ENCODE measurements at regions not wholly inside any gene's neighbourhood (a gene's known extent, or its start where the extent isn't known, plus 50 kb on each side); places are given as distances from the start of the nearest gene placed in this dataset.
A peak's percentile ranks its signal among the peaks of the same experiment; 100 is the strongest.

DNA sequence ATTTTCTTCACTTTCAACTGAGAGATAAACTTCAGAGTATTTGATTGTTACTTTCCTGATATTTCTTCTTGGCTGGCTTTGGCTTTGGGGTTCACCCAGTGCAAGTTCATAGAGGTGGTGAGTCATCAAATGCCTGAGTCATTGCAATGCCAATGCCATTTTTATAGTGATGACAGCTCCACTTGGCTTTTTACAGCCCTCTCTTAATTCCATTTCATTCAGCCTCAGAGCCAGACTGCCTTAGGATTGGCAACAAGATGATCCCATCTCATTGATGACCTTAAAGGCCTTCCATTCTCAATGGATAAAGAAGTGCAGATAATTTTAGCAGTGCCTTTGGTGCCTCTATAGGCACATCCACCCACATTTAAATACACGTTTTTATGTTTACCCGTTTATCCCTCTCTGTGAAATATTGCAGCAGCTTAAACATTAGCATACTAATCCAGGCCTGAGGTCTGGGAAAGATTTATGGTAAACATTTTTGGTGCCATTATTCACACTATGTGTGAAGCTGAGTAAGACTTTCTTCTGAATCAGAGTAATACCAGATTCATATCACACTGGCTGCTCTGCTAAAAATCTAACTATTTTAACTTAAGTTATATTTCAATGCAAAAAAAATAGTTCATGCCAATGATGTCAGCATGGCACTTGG is 88.9 kb upstream of the TYRP1 start:
- Histone ChIP-seq H4K20me1 (ENCODE audit: insufficient read depth) (no peaks in the 10 kb centered on the region), H3K4me2 (no peak overlapping the region), H3K36me3 (ENCODE audit: low read depth) (no peaks in the 10 kb centered on the region), H3K9me2 (ENCODE audit: insufficient read depth) (no peaks in the 10 kb centered on the region), H3F3A (ENCODE audit: insufficient read depth, low read depth) (no peaks in the 10 kb centered on the region), H3K27ac (no peak overlapping the region), H3K4me3 (no peak overlapping the region), H3K27me3 (ENCODE audit: insufficient read depth, low read depth) (no peaks in the 10 kb centered on the region), H2AFZ (no peak overlapping the region), H3K4me1 (replicated peaks; ENCODE audit: insufficient read depth) (no peaks in the 10 kb centered on the region), H3K9me3 (ENCODE audit: insufficient read depth, low read depth) (no peaks in the 10 kb centered on the region), H3K79me2 (ENCODE audit: low read depth) (no peaks in the 10 kb centered on the region)
- CTCF ChIA-PET: no interaction called here
- intact Hi-C loops (cut with micrococcal nuclease; ENCODE audit: unreplicated experiment): no loop called here
- no peak for TF ChIP-seq EZH2 (IDR thresholded peaks at IDR 0.05; ENCODE audit: low read depth)
- TF ChIP-seq CTCF (conservative IDR thresholded peaks at IDR 0.05): no peak
- peak in 1 of 2 experiments; percentile 1 for DNase-seq
- POLR2A ChIA-PET (ENCODE audit: unreplicated experiment): no interaction called here
- no TSS peak for BruUV-seq (replicated peaks)

DNA sequence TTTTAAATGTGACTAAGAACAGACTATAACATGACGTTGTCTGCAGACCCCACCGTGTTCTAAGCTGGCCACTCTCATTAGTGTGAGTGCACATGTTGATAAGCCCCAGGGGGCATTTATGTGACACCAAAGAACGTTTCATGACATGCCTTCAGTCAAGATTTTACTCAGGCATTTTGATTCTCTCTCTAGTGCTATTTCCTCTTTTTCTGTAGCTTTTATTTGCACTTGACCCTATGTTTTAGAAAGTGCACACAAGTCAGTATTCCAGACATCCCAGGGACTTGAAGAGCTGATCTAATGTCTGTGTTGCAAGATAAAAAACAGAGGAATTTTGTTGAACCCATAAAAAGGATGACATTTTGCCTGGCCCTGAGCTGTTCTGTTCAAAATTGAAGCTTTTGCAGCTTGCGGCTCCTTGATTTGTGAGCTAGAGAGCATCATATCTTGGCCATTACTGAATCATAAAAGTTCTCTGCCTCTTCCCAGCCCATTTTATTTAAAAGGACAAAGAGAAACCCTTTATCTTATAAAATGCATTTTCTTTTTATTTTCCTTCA is 80.9 kb upstream of the TYRP1 start:
- no peaks in the 10 kb centered on the region for H3F3A ChIP-seq (ENCODE audit: insufficient read depth, low read depth)
- TF ChIP-seq EZH2 (IDR thresholded peaks at IDR 0.05; ENCODE audit: low read depth) (no peak), CTCF (conservative IDR thresholded peaks at IDR 0.05) (no peak)
- no peaks in the 10 kb centered on the region for H3K9me3 ChIP-seq (ENCODE audit: insufficient read depth, low read depth)
- H3K4me3 ChIP-seq: no peak overlapping the region
- no peaks in the 10 kb centered on the region for H3K4me1 ChIP-seq (replicated peaks; ENCODE audit: insufficient read depth)
- intact Hi-C loops (cut with micrococcal nuclease; ENCODE audit: unreplicated experiment): no loop called here
- H4K20me1 ChIP-seq (ENCODE audit: insufficient read depth): no peaks in the 10 kb centered on the region
- no peaks in the 10 kb centered on the region for H3K27me3 ChIP-seq (ENCODE audit: insufficient read depth, low read depth)
- no TSS peak for BruUV-seq (replicated peaks)
- POLR2A ChIA-PET (ENCODE audit: unreplicated experiment): no interaction called here
- CTCF ChIA-PET: no interaction called here
- H3K79me2 ChIP-seq (ENCODE audit: low read depth): no peaks in the 10 kb centered on the region
- no peak overlapping the region for H3K4me2 ChIP-seq
- H3K27ac ChIP-seq: no peak overlapping the region
- no peaks in the 10 kb centered on the region for H3K36me3 ChIP-seq (ENCODE audit: low read depth)
- no peaks in the 10 kb centered on the region for H3K9me2 ChIP-seq (ENCODE audit: insufficient read depth)
- DNase-seq: no peak
- no peak overlapping the region for H2AFZ ChIP-seq

- H4K20me1 ChIP-seq (ENCODE audit: insufficient read depth): no peaks in the 10 kb centered on the region
- H3K9me2 ChIP-seq (ENCODE audit: insufficient read depth): no peaks in the 10 kb centered on the region
- TF ChIP-seq EZH2 (IDR thresholded peaks at IDR 0.05; ENCODE audit: low read depth) (no peak), CTCF (conservative IDR thresholded peaks at IDR 0.05) (no peak)
- H3K27me3 ChIP-seq (ENCODE audit: insufficient read depth, low read depth): no peaks in the 10 kb centered on the region
- H2AFZ ChIP-seq: no peak overlapping the region
- H3K27ac ChIP-seq: no peak overlapping the region
- H3F3A ChIP-seq (ENCODE audit: insufficient read depth, low read depth): no peaks in the 10 kb centered on the region
- no peak for DNase-seq
- BruUV-seq (replicated peaks): no TSS peak
- ChIA-PET CTCF (no interaction called here), POLR2A (ENCODE audit: unreplicated experiment) (no interaction called here)
- H3K4me2 ChIP-seq: no peak overlapping the region
- H3K9me3 ChIP-seq (ENCODE audit: insufficient read depth, low read depth): no peaks in the 10 kb centered on the region
- no peak overlapping the region for H3K4me3 ChIP-seq
- H3K36me3 ChIP-seq (ENCODE audit: low read depth): no peaks in the 10 kb centered on the region
- H3K4me1 ChIP-seq (replicated peaks; ENCODE audit: insufficient read depth): no peaks in the 10 kb centered on the region
- intact Hi-C loops (cut with micrococcal nuclease; ENCODE audit: unreplicated experiment): no loop called here
- no peaks in the 10 kb centered on the region for H3K79me2 ChIP-seq (ENCODE audit: low read depth)
These were observed 80.1 kb upstream of the TYRP1 start for GRCh38 chr9:12613071-12613470.

Data from PC-9 (cell line).